GM18867 (cell line): ENCODE measurements at regions not wholly inside any gene's neighbourhood (a gene's known extent, or its start where the extent isn't known, plus 50 kb on each side); places are given as distances from the start of the nearest gene placed in this dataset.
"Not testable (repeated sequence)": the region's sequence is repeated elsewhere in the genome, so short reads cannot be mapped to it uniquely, and the experiment has no call there.

Source experiments
- ATAC-seq: cut with Tn5 transposase; IDR thresholded peaks from one replicate; pipeline ENCODE4 v1.9.1; 2021; ENCODE audit warnings: mild to moderate bottlenecking, moderate library complexity; ENCODE audit not compliant: unreplicated experiment

DNA sequence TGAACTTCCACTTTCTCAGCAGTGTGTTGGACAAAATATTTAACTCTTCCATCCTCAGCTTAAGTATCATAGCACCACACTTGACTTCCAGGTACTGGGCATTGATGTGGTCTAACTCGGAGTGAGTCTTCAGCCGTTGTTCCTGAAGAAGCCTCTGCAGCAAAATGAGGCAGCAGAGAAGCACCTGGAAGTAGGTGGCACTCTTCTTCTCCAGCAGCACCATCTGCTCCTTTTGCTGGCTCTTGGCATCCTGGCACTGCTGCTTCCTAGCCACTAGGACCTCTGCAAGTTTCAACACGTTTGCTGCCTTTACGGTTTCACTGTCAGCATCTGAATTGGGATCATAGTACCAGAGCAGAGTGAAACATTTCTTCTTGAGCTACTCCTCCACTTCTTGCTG is 162.5 kb upstream of the GORAB start:
- ATAC-seq, result no peak

DNA sequence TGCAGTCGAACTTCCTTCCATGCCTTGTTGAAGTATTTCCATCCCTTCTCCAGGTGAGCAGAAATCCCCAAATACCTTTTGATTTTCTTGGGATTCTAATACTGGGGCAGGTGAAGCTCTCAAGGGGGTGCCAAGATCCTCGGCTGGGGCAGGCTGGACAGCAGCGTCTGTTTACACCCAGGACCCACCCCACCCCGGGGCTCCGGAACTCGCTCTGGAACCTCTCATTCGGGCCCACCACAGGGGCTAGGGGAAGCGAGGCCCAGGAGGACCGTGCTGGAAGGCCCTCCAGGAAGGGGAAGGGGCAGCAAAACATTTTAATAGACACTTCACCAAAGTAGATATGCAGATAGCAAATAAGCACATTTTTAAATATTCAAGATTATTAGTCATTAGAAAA is 161.9 kb upstream of the GORAB start:
- no peak for ATAC-seq

DNA sequence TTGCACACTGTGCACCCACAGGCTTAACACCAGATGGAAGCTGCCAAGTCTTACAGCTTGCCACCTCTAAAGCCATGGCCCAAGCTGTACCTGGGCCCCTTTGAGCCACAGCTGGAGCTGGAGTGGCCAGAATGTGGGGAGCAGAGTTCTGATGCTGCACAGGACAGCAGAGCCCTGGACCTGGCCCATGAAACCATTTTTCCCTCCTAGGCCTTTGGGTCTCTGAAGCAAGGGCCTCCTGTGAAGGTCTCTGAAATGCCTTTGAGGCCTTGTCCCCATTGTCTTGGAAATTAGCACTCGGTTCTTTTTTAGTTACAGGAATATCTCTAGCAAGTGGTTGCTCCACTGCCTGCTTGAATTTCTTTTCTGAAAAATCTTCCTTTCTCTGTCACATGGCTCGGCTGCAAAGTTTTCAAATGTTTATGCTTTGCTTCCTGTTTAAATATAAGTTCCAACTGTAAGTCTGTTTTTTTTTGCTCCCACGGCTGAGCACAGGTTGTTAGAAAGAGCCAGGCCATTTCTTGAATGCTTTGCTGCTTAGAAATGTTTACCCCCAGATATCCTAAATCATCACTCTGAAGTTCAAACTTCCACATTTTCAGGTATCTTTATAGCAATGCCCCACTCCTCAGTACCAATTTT is 156.8 kb upstream of the GORAB start:
- ATAC-seq, result no peak

DNA sequence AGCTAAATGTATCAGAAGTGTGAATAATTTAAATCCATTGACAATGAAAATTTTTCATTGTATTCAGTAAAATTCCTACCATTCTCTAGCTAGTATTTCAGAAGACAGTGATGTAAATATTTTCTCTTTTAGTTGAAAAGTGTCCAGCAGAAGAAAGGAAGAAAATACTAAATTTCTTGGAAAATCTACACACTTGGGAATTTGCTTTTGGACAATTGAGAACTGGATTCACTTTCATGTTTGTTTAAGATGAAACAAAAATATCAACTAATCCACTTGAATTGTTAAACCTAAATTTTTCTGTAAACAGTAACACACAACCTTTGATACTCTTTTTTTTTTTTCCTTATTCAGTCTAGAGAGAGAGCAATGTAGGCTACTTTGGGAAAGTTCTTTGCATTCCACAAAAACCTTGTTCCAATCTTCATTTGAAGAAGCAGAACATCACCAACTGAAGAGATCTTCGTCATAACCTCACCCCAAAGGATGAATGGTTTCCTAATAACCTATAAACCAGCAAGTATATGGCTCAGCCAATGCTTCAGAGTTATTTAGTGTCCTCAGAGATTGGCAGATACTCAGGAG is 155.1 kb upstream of the GORAB start:
- no peak for ATAC-seq

DNA sequence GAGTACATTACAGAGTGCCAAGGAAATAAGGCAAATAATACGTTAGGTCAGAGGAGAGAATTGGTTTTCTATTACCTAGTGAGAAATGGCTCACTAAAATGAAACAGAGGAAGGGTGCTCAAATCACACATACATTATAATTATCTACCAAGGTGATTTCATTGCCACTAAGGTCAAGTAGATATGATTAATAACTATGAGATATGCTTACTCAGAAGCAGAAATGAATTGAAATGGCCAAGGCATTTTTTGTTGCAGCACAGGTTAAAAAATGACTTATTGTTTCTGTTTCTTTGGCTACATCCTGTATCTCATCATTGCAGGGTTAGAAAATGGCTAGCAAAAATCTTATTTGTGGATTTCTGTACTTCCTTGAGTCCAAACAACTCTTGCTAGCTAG is 154.5 kb upstream of the GORAB start:
- ATAC-seq, result peak; percentile 50

DNA sequence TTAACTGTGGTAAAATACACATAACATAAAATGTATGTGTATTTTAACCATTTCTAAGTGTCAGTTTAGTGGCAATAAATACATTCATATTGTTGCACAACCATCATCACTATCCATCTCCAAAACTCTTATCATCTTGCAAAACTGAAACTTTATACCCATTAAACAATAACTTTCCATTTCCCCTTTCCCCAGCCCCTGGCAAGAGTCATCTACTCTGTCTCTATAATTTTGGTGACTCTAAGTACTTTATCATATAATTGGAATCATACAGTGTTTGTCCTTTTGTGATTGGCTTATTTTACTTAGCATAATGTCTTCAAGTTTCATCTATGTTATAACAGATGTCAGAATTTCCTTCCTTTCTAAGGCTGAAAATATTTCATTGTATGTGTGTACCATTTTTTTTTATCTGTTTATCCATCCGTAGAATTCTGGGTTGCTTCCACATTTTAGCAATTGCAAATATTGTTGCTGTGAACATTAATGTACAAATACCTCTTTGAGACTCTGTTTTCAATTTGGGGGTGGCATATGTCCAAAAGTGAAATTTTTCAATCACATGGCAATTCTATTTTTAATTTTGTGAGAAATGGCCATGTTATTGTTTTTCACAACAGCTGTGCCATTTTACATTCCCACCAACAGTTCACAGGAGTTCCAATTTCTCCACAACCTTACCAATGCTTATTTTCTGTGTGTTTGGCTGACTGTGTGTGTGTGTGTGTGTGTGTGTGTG is 153.9 kb upstream of the GORAB start:
- no peak for ATAC-seq

DNA sequence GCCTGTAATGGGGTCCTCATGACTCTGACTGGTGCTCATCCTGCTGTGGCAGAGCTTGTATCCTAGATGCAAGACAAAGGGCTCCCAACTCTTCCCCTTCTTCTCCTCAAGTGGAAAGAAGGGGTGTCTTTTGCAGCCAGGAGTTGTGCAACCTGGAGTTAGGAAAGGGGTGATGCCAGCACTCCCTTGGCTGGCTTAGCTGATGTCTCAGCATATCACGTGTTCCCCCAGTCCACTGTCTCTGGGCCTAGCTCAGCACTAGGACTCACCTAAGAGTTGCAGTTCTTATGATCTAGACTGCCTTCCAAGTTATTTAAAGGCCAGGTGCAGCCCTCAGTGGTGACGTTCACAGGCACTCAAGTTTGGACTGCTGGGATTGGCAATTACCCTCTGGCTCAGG is 146.2 kb upstream of the GORAB start:
- ATAC-seq, result no peak

DNA sequence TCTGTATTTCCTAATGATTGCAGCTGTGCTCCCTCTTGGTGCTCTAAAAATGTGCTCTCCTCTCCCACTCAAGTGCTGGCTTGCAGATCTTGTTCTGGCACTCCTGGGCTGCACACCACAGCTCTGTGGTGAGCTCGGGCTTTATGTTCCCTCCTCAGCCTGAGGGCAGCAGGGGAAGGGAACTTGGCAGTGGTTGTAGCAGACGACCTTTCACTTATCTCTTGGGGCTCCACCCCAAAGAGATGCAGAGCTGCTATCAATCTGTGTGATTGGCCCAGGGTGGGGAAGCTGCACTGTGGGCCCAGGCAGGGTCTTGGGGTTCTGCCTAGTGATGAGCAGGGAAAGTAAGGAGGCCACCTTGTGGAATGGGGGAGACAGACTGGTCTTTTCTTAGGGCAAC is 143.5 kb upstream of the GORAB start:
- no peak for ATAC-seq

DNA sequence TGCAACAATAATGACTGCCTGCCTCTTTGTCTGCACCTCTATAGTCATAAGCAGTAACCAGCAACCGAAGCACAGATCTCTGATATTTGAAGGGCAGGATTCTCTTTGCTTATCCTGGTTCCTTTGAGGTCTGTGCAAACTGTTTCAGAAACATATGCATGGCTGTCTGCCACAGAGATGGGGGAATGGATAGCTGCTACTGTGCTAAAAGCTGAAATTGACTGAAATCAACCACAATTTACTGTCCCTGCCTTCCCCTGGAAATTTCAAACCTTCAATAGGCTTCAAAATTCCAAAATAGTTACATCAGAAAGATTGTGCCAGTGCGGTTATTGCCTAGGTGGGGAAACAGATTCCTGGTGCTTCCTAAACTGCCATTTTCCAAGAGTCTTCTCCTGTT is 136.8 kb upstream of the GORAB start:
- no peak for ATAC-seq

DNA sequence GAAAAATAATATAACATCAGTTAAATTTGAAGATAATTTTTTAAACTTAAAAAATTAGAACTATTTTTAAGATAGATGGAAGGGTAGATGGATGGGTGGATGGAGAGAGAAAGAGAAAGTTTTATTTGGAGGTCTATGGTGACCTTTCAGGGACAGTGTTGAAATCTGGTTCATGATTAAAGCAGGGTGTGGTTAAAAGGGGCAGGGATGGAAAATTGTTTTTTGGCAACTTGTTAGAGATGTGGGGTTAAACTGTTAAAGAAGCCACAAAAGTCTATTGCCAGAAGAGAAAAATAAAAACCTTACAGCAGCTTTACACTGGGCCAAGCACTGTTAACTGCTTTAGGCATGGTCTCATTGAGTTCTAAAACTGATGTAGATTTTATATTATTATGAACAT is 134.9 kb upstream of the GORAB start:
- ATAC-seq, result no peak

DNA sequence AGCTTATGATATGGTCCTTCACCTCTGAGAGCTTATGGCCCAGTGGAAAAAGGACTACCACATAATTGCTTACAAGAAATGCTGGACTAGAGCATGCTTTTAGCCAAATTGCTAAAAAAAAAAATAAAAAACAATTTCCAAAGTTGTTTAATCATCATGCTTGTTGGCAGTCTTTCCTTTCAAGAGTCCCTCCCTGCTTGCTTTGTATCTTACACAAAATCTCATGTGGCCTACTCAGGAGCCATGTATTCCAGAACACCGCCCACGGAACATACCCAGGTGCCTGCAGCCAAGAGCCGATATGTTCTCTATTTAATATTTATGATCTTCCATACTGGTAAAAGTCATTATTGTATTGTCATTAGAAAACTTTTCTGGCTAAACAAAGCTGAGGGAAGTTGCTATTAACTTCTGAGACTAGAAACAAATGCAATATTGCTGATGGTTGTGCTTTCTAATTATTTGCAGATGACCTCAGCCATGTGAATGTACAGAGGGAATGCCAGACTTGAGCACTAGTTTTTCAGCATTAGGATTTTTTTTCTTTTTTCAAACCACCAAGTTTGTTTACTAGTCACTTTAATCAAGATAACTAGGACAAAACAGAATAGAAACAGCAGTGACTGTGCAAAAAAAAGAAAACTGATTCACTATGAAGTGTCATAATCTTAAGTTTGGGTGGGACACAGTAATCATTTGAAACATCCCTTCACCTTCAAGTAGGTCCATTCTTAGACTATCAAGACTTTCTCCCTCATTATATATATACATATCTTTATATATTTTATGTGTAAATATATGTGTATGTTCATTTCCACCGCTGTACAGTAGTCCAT is 129.3 kb upstream of the GORAB start:
- ATAC-seq, result no peak

DNA sequence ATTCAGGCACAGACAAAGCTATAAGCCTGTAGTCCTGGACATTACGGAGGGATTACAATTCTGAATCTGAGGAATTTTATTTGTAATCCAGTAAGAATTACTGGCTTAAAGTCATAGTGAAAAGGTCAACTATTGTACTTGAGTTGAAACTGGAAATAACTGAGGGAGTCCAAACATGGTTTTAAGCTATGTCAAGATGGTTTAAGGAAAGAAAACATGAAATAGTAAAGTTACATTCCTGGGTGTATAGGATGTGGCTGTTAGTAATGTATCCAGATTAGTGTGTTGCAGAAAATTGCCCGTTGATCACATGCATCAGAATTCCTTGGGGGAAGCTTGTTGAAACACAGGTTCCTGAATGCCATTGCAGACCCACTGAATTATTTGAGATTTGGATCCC is 124.8 kb upstream of the GORAB start:
- no peak for ATAC-seq

DNA sequence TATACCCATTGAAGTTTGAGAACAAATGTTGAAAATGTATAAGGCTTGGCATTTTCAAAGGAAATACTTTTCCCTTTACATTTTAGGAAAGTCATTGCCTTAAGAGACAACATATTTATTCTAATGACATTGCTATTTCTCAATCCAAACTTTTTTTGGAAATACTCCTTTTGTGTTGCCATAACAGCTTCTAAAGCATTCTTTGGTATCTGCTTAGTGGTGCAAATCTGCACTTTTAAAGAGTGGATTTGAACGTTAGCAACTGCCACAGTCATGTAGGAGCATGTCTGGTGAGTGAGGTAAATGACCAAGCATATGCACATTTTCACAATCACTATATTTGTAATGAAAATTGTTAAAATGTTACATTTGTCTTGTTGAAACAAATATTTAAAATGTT is 124.4 kb upstream of the GORAB start:
- ATAC-seq, result no peak

DNA sequence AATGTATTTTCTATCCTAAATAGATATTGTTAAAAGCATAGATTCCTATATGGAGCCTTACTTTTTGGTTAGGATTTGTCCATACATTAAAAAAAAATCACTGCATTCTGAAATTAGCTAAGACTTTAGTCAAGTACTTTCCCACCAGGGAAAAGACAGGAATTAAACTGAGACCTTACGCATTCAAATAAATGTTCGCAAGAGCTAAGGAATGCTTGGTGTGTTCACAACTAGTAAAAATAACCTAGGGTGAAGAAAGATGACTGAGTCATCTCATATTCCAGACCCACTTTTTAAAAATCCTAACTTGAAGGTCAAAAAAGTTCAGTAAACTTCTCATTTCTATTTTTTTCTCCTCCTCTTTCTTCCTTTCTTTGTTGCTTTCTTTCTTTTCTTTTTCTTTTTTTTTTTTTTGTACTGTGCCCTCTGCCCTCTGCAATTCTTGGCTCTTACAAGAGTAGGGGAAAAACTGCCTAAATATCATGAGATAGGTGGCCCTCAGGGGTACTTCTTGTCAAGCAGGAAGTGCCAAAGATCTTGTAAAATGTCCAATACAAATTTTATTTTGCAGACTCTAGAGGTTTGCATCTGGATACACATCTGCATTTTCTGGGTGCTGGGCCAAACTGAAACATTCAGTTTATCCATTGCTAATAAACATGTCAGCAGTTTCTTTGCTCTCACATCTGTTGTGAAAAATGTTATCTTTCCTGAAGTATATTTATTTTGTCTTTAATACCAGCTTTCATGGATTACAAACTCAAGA is 121.4 kb upstream of the GORAB start:
- ATAC-seq, result no peak

DNA sequence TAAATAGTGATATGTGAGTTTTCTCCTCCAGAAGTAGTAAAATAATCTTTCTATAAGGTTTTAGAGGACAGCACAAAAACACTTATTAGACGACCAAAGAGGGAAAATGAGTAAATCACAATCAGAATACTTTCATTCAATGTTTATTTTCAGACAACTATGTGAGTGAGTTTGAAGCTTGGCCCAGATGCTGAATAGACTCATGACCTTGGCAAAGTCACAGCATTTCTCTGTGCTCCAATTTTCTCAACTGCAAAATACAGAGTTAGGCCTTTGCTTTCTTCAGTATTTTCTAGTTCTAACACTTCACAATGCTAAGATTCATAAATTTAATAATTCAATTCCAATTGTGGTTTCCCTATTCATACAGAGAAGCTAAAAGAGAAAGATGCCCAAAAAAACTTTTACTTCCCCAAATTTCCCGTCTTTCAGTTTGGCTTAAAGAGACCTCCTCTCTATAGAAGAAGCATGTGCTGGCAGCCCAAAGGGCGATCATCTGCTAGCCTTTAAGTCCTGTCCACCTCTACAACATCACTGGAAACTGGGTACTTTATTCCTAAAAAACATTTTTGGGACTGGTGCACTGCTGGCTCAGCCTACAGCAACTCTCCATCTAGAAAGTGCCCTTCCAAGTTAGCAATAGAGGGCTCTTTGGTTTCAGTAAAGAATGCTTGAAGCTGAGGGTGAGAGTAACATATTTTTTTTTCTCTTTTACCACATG is 116.8 kb upstream of the GORAB start:
- ATAC-seq, result no peak

DNA sequence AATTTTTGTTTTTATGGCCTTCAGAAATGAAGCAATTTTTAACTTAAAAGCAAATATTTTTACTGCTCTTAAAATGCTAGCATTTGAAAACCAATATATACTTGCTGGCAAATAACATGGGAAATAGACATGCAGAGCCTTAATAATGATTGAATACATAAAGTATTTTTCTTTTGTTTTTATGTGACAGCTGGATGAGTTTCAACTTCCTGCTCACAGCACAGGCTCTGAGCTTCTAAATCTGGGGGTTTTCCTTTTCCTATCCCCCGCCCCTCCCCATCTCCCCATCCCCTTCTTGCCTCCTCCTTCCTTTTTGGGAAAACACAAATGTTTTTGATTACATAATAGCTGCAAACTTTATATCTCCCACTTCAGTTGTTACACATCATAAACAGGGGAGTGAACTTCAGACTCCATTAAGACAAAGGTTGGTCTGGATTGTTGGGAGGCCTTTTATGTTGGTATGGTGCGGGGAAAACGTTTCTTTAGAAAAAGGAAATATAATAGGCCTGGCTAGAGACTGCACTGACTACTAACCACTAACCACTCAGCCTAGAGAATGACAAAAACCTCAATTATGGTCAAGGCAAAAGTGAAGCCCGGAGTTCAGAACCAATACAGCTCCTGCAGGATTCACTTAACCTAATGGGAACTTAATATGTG is 116.1 kb upstream of the GORAB start:
- ATAC-seq, result no peak

DNA sequence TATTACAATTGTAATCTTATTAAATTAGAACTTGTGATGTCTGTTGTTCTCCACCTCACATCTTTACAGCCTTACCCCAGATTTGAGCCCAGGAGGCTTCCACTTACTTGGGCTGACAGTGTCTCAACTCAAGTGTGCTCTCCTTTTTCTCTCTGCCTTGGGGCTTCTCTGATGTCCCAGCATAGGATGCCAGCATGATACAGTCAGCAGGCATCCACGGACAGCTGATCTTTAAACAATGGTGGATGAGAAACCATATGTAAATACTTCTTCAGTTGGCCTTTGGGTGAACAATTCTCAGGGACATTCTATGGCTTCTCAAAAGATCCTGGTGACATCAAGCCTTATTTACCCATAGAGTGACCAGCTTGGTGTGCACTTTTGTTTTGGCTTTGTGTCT is 107.6 kb upstream of the GORAB start:
- ATAC-seq, result no peak

DNA sequence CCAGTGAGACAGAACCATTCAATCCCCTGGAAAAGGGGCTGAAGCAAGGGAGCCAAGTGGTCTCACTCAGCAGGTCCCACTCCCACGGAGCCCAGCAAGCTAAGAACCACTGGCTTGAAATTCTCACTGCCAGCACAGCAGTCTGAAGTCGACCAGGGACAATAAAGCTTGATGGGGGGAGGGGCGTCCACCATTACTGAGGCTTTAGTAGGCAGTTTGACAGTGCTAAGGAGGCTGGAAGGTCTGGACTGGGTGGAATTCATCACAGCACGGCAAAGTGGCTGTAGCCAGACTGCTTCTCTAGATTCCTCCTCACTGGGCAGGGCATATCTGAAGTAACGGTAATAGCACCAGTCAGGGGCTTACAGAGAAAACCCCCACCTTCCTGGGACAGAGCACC is 105.4 kb upstream of the GORAB start:
- ATAC-seq, result no peak

DNA sequence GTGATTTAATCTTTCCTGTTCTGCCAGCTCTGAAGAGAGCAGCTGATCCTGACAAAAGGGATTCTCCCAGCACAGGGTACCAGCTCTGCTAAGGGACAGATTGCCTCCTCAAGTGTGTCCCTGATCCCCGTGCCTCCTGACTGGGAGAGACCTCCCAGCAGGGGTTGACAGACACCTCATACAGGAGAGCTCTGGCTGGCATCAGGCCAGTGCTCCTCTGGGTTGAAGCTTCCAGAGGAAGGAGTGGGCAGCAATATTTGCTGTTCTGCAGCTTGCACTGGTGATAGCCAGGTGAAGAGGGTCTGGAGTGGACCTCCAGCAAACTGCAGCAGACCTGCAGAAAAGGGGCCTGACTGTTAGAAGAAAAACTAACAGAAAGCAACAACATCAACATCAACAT is 105.0 kb upstream of the GORAB start:
- not testable (repeated sequence) for ATAC-seq

DNA sequence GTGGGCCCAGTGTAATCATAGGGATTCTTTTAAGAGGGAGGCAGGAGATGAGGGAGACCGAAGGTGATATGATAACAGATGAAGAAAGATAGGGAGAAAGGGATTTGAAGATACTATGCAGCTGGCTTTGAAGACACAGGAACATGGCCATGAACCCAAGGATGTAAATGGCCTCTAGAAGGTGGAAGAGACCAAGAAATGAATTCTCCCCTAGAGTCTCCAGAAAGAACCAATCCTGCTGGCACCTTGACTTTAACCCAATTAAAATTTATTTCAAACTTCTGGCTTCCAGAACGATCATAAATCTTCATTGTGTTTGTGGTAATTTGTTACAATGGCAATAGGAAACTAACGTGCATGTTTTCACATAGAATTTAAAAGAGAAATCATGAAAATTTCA is 95.0 kb upstream of the GORAB start:
- no peak for ATAC-seq
